ENCODE measurements at regions not wholly inside any gene's neighbourhood (a gene's known extent, or its start where the extent isn't known, plus 50 kb on each side); places are given as distances from the start of the nearest gene placed in this dataset.

DNA sequence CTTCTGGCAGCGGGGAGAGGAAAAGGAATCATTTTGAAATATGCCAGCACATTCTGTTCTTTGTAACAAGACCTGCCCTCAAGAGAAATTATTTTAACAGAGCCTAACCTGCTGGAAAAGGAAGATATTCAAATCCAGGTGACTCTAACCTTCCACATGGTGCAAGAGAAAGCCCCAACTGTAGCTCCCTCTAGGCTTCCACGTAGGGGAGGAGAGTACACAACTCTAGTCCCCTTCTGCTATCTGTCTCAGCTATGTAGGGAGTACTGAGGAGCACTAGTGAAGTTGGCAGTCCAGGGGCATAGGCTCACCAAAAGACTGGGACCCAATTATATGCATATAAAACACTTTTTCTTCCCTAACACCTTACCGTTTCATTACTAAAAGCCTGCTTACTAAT, 82.2 kb upstream of the SIX3 start:
- Mint-ChIP-seq H3K4me1 (no peaks in the 10 kb centered on the region), H3K27me3 (ENCODE audit: low read depth in 3 of 3) (peaks cover 10 to 48% (median 25%) of the 10 kb centered on the region in 3 donors), H3K36me3 (no peaks in the 10 kb centered on the region), H3K27ac (peak overlapping the region in 1 of 7 donors; percentile 61), H3K4me3 (no peak overlapping the region), H3K9me3 (peaks cover 0 to 6% (median 4%) of the 10 kb centered on the region in 7 donors)
- Histone ChIP-seq H3K4me2 (replicated peaks; ENCODE audit: extremely low read depth, low read length, poor library complexity, severe bottlenecking) (no peak overlapping the region), H3K27me3 (ENCODE audit: control insufficient read depth in 2 of 2, insufficient read depth in 2 of 2, low read length in 2 of 2) (peaks cover 9 to 14% of the 10 kb centered on the region in 2 donors), H3K4me1 (ENCODE audit: control insufficient read depth in 1 of 2, insufficient read depth in 2 of 2, low read length in 2 of 2) (no peaks in the 10 kb centered on the region), H3K9me3 (replicated peaks in 1 of 2; ENCODE audit: control insufficient read depth in 1 of 2, insufficient read depth in 1 of 2, low read length in 2 of 2) (no peaks in the 10 kb centered on the region), H3K27ac (ENCODE audit: low read depth in 1 of 2, low read length in 2 of 2) (no peak overlapping the region), H2AFZ (ENCODE audit: insufficient read depth, low read depth, low read length, poor library complexity, severe bottlenecking) (no peak overlapping the region), H3K4me3 (replicated peaks in 1 of 3; ENCODE audit: low read depth in 2 of 3, low read length in 3 of 3) (no peak overlapping the region), H3K9ac (ENCODE audit: insufficient read depth, low read length, poor library complexity, severe bottlenecking) (no peak overlapping the region), H4K20me1 (ENCODE audit: insufficient read depth, low read length) (no peaks in the 10 kb centered on the region), H3K36me3 (replicated peaks in 1 of 2; ENCODE audit: control insufficient read depth in 1 of 2, insufficient read depth in 2 of 2, low read length in 2 of 2) (no peaks in the 10 kb centered on the region), H3K79me2 (ENCODE audit: insufficient read depth, low read length) (no peaks in the 10 kb centered on the region)
- intact Hi-C loops (cut with micrococcal nuclease), result no loop called here
- DNase-seq, result no peak
- 89% methylated on average over 1 of the region's 3 CpGs for WGBS (ENCODE audit: insufficient coverage)
- TF ChIP-seq, protein P1, sequence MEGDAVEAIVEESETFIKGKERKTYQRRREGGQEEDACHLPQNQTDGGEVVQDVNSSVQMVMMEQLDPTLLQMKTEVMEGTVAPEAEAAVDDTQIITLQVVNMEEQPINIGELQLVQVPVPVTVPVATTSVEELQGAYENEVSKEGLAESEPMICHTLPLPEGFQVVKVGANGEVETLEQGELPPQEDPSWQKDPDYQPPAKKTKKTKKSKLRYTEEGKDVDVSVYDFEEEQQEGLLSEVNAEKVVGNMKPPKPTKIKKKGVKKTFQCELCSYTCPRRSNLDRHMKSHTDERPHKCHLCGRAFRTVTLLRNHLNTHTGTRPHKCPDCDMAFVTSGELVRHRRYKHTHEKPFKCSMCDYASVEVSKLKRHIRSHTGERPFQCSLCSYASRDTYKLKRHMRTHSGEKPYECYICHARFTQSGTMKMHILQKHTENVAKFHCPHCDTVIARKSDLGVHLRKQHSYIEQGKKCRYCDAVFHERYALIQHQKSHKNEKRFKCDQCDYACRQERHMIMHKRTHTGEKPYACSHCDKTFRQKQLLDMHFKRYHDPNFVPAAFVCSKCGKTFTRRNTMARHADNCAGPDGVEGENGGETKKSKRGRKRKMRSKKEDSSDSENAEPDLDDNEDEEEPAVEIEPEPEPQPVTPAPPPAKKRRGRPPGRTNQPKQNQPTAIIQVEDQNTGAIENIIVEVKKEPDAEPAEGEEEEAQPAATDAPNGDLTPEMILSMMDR (IDR thresholded peaks at IDR 0.05), result no peak

DNA sequence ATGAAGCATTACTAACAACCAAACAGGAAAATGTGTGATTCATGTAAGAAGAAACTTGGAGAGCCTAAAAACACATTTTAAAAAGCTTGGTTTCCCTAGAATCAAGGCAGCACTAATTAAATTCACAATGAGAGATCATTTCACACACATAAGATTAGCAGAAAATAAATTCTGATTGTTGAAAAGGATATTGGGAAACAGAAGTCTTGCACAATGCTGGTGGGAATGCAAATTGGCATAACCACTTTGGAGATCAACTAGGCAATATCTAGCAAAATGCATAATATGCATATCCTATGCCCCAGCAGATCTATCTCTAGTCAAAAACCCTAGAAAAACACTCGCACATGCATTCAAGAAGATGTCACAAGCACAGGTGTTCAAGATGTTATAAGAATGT, 75.3 kb upstream of the SIX3 start:
- no peaks in the 10 kb centered on the region for H3K79me2 ChIP-seq (ENCODE audit: insufficient read depth, low read length)
- H2AFZ ChIP-seq (ENCODE audit: insufficient read depth, low read depth, low read length, poor library complexity, severe bottlenecking), result no peak overlapping the region
- H3K27ac Mint-ChIP-seq, result no peak overlapping the region
- H3K36me3 Mint-ChIP-seq, result no peaks in the 10 kb centered on the region
- H3K4me1 ChIP-seq (ENCODE audit: control insufficient read depth in 1 of 2, insufficient read depth in 2 of 2, low read length in 2 of 2), result no peaks in the 10 kb centered on the region
- no peak overlapping the region for H3K27ac ChIP-seq (ENCODE audit: low read depth in 1 of 2, low read length in 2 of 2)
- peaks cover 2% of the 10 kb centered on the region for H3K4me1 Mint-ChIP-seq
- intact Hi-C loops (cut with micrococcal nuclease), result no loop called here
- no peak overlapping the region for H3K9ac ChIP-seq (ENCODE audit: insufficient read depth, low read length, poor library complexity, severe bottlenecking)
- no peak overlapping the region for H3K4me3 ChIP-seq (replicated peaks in 1 of 3; ENCODE audit: low read depth in 2 of 3, low read length in 3 of 3)
- no peak overlapping the region for H3K4me3 Mint-ChIP-seq
- WGBS (ENCODE audit: insufficient coverage), result no CpG with 5 or more reads among the region's 1 CpG
- no peaks in the 10 kb centered on the region for H3K36me3 ChIP-seq (replicated peaks in 1 of 2; ENCODE audit: control insufficient read depth in 1 of 2, insufficient read depth in 2 of 2, low read length in 2 of 2)
- no peaks in the 10 kb centered on the region for H4K20me1 ChIP-seq (ENCODE audit: insufficient read depth, low read length)
- H3K27me3 ChIP-seq (ENCODE audit: control insufficient read depth in 2 of 2, insufficient read depth in 2 of 2, low read length in 2 of 2), result peaks cover 4 to 6% of the 10 kb centered on the region in 2 donors
- H3K9me3 ChIP-seq (replicated peaks in 1 of 2; ENCODE audit: control insufficient read depth in 1 of 2, insufficient read depth in 1 of 2, low read length in 2 of 2), result no peaks in the 10 kb centered on the region
- no peak overlapping the region for H3K4me2 ChIP-seq (replicated peaks; ENCODE audit: extremely low read depth, low read length, poor library complexity, severe bottlenecking)
- TF ChIP-seq, protein P1 (IDR thresholded peaks at IDR 0.05), result no peak
- peaks cover 0 to 6% (median 0%) of the 10 kb centered on the region in 7 donors for H3K9me3 Mint-ChIP-seq
- H3K27me3 Mint-ChIP-seq (ENCODE audit: low read depth in 3 of 3), result peaks cover 2 to 23% (median 16%) of the 10 kb centered on the region in 3 donors
- no peak for DNase-seq

All from CD14-positive monocyte (primary cell).